ENCODE measurements at regions not wholly inside any gene's neighbourhood (a gene's known extent, or its start where the extent isn't known, plus 50 kb on each side); places are given as distances from the start of the nearest gene placed in this dataset.

- no peak for TF ChIP-seq CTCF (IDR thresholded peaks at IDR 0.05; ENCODE audit: low read depth, low read length)
- peak; percentile 49 to 56 for DNase-seq (ENCODE audit: low read depth in 2 of 2)
- H3K4me3 ChIP-seq (replicated peaks in 1 of 2; ENCODE audit: low read depth in 2 of 2, low read length in 2 of 2): no peak overlapping the region
These were observed 92.2 kb downstream of the KLF4 start for GRCh38 chr9:107397076-107398044.

- no peak for DNase-seq (ENCODE audit: low read depth in 2 of 2)
- H3K4me3 ChIP-seq (replicated peaks in 1 of 2; ENCODE audit: low read depth in 2 of 2, low read length in 2 of 2): no peak overlapping the region
- no peak for TF ChIP-seq CTCF (IDR thresholded peaks at IDR 0.05; ENCODE audit: low read depth, low read length)
These were observed 95.3 kb downstream of the KLF4 start for GRCh38 chr9:107394264-107394663.

GRCh38 chr9:107390778-107391177 lies 98.8 kb downstream of the KLF4 start:
- DNase-seq (ENCODE audit: low read depth in 2 of 2): no peak
- no peak overlapping the region for H3K4me3 ChIP-seq (replicated peaks in 1 of 2; ENCODE audit: low read depth in 2 of 2, low read length in 2 of 2)
- no peak for TF ChIP-seq CTCF (IDR thresholded peaks at IDR 0.05; ENCODE audit: low read depth, low read length)

- TF ChIP-seq CTCF (IDR thresholded peaks at IDR 0.05; ENCODE audit: low read depth, low read length): no peak
- H3K4me3 ChIP-seq (replicated peaks in 1 of 2; ENCODE audit: low read depth in 2 of 2, low read length in 2 of 2): no peak overlapping the region
- no peak for DNase-seq (ENCODE audit: low read depth in 2 of 2)
These were observed 99.3 kb downstream of the KLF4 start for GRCh38 chr9:107390279-107390678.

GRCh38 chr9:107389617-107390071 lies 99.9 kb downstream of the KLF4 start:
- no peak overlapping the region for H3K4me3 ChIP-seq (replicated peaks in 1 of 2; ENCODE audit: low read depth in 2 of 2, low read length in 2 of 2)
- peak; percentile 50 to 81 for DNase-seq (ENCODE audit: low read depth in 2 of 2)
- TF ChIP-seq CTCF (IDR thresholded peaks at IDR 0.05; ENCODE audit: low read depth, low read length): no peak

GRCh38 chr9:107388890-107389289 lies 100.7 kb downstream of the KLF4 start:
- no peak for TF ChIP-seq CTCF (IDR thresholded peaks at IDR 0.05; ENCODE audit: low read depth, low read length)
- peak in 1 of 2 donors; percentile 3 for DNase-seq (ENCODE audit: low read depth in 2 of 2)
- H3K4me3 ChIP-seq (replicated peaks in 1 of 2; ENCODE audit: low read depth in 2 of 2, low read length in 2 of 2): no peak overlapping the region

Measured in cardiac fibroblast (primary cell).